Activated B cell treated with CpG ODN at 0.5 μM for 24 hours (primary cell): ENCODE measurements at regions not wholly inside any gene's neighbourhood (a gene's known extent, or its start where the extent isn't known, plus 50 kb on each side); places are given as distances from the start of the nearest gene placed in this dataset.
"Not testable (repeated sequence)": the region's sequence is repeated elsewhere in the genome, so short reads cannot be mapped to it uniquely, and the experiment has no call there.

Source experiments
- ATAC-seq: fragments of 200-7000 bp; cut with Tn5 transposase; one replicate; pipeline ENCODE4 v1.10.0; 2021; ENCODE audit warnings: low read depth, mild to moderate bottlenecking, moderate library complexity
- CTCF ChIA-PET: fragments of 350-600 bp; sonication (Branson Sonifier 250); formaldehyde crosslinking; loops from one replicate; lab custom pipeline; 2021; ENCODE audit warnings: antibody characterized with exemption; lab: Charles Lee
- POLR2A ChIA-PET: fragments of 350-600 bp; sonication (Branson Sonifier 250); formaldehyde crosslinking; loops from one replicate; lab custom pipeline; 2021; ENCODE audit warnings: antibody characterized with exemption; lab: Charles Lee
- DNase-seq: peaks from one replicate; pipeline ENCODE4 v3.0.0; 2022
- H3K27ac Mint-ChIP-seq: one replicate; pipeline ENCODE4 v1.8.0; 2020; ENCODE audit warnings: mixed read lengths
- H3K27me3 Mint-ChIP-seq: one replicate; pipeline ENCODE4 v1.8.0; 2021; ENCODE audit warnings: mixed read lengths
- H3K36me3 Mint-ChIP-seq: one replicate; pipeline ENCODE4 v1.8.0; 2021; ENCODE audit warnings: low read depth, mixed read lengths
- H3K4me1 Mint-ChIP-seq: one replicate; pipeline ENCODE4 v1.8.0; 2021; ENCODE audit warnings: mixed read lengths
- H3K4me3 Mint-ChIP-seq: one replicate; pipeline ENCODE4 v1.8.0; 2020; ENCODE audit warnings: mild to moderate bottlenecking, mixed read lengths
- H3K9me3 Mint-ChIP-seq: one replicate; pipeline ENCODE4 v1.8.0; 2020; ENCODE audit warnings: mixed read lengths
- CTCF ChIP-seq: fragments of 200-600 bp; IDR thresholded peaks from one replicate; pipeline ENCODE4 v1.8.0; 2022; ENCODE audit warnings: antibody characterized with exemption, mild to moderate bottlenecking
- intact Hi-C: fragments of 100-400 bp; cut with micrococcal nuclease; formaldehyde crosslinking; loops from one replicate; pipeline ENCODE4 v1.15.1; 2024

- Mint-ChIP-seq H3K27me3 (no peaks in the 10 kb centered on the region), H3K27ac (no peak overlapping the region), H3K36me3 (peaks cover 15% of the 10 kb centered on the region), H3K4me1 (peaks cover 24% of the 10 kb centered on the region), H3K4me3 (no peak overlapping the region), H3K9me3 (peaks cover 9% of the 10 kb centered on the region)
- ChIA-PET POLR2A (no interaction called here), CTCF (no interaction called here)
- intact Hi-C loops = no loop called here
- DNase-seq (no peak), ATAC-seq (peak; percentile 49)
- no peak for TF ChIP-seq CTCF
Measured at GRCh38 chr12:24349051-24349799, 399.8 kb upstream of the SOX5 start.

- H3K27ac Mint-ChIP-seq, H3K27me3 Mint-ChIP-seq, ATAC-seq, DNase-seq, H3K9me3 Mint-ChIP-seq, POLR2A ChIA-PET, H3K4me3 Mint-ChIP-seq, CTCF ChIA-PET, intact Hi-C loops: not testable (repeated sequence)
- peaks cover 24% of the 10 kb centered on the region for H3K4me1 Mint-ChIP-seq
- peaks cover 15% of the 10 kb centered on the region for H3K36me3 Mint-ChIP-seq
Measured at GRCh38 chr12:24348180-24348579, 398.7 kb upstream of the SOX5 start.

GRCh38 chr12:24328261-24328660, 378.8 kb upstream of the SOX5 start:
- no peak for ATAC-seq
- no peaks in the 10 kb centered on the region for H3K4me1 Mint-ChIP-seq
- POLR2A ChIA-PET = interaction anchor here (0.6 kb wide), 1 partner anchor 114 kb away, joined by 3 read pairs; no protein-coding TSS in a partner anchor
- H3K36me3 Mint-ChIP-seq = peaks cover 5% of the 10 kb centered on the region
- no peak for DNase-seq
- no peaks in the 10 kb centered on the region for H3K9me3 Mint-ChIP-seq
- intact Hi-C loops = no loop called here
- no peaks in the 10 kb centered on the region for H3K27me3 Mint-ChIP-seq
- CTCF ChIA-PET = no interaction called here
- TF ChIP-seq CTCF = no peak
- H3K27ac Mint-ChIP-seq = no peak overlapping the region
- H3K4me3 Mint-ChIP-seq = no peak overlapping the region

GRCh38 chr12:24325331-24325730, 375.9 kb upstream of the SOX5 start:
- TF ChIP-seq CTCF = no peak
- Mint-ChIP-seq H3K4me3 (no peak overlapping the region), H3K4me1 (no peaks in the 10 kb centered on the region), H3K27me3 (no peaks in the 10 kb centered on the region), H3K9me3 (no peaks in the 10 kb centered on the region), H3K36me3 (peaks cover 2% of the 10 kb centered on the region), H3K27ac (no peak overlapping the region)
- ChIA-PET POLR2A (no interaction called here), CTCF (no interaction called here)
- intact Hi-C loops = no loop called here
- ATAC-seq (no peak), DNase-seq (no peak)

GRCh38 chr12:24307716-24308335, 358.4 kb upstream of the SOX5 start:
- peak overlapping the region; percentile 57 for H3K27ac Mint-ChIP-seq
- POLR2A ChIA-PET = interaction anchor here (0.6 kb wide), 1 partner anchor 467 kb away, joined by 4 read pairs; no protein-coding TSS in a partner anchor
- H3K4me1 Mint-ChIP-seq = peaks cover 22% of the 10 kb centered on the region
- H3K9me3 Mint-ChIP-seq = no peaks in the 10 kb centered on the region
- H3K36me3 Mint-ChIP-seq = no peaks in the 10 kb centered on the region
- DNase-seq = no peak
- peak; percentile 81 for ATAC-seq
- no peak for TF ChIP-seq CTCF
- H3K27me3 Mint-ChIP-seq = no peaks in the 10 kb centered on the region
- H3K4me3 Mint-ChIP-seq = no peak overlapping the region
- CTCF ChIA-PET = no interaction called here
- intact Hi-C loops = no loop called here
